ENCODE measurements at regions not wholly inside any gene's neighbourhood (a gene's known extent, or its start where the extent isn't known, plus 50 kb on each side); places are given as distances from the start of the nearest gene placed in this dataset.

DNA sequence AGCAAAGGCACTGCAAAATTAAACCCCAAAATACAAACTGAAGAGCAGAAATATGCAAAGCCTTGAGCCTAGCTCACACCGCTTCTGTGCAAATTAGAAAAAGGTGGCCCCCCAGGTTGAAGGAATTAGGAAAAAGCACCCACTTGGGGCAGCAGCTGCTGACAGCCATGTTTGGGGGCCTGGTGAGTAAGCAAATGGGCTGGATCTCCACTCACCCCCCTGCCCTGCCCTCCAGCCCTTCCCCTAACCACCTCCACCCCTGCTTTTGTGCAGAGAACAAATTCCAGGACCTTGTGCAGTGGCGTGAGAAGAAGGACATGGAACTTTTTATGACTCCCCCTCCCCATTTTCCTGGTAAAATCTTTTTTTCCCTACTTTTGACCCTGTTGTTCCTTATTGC is 92.0 kb upstream of the DNAH5 start:
- TF ChIP-seq CTCF (IDR thresholded peaks at IDR 0.05) (no peak), POLR2AphosphoS5 (IDR thresholded peaks at IDR 0.05) (no peak)
